GM23338 (cell line): ENCODE measurements at regions not wholly inside any gene's neighbourhood (a gene's known extent, or its start where the extent isn't known, plus 50 kb on each side); places are given as distances from the start of the nearest gene placed in this dataset.

Experiments used
- ATAC-seq: fragments of 200-7000 bp; cut with Tn5 transposase; 3 replicates; pipeline ENCODE4 v1.9.1; 2020
- DNase-seq: peaks from one replicate; pipeline ENCODE4 v3.0.0-alpha.2; 2015; ENCODE audit warnings: low spot score
- H2AFZ ChIP-seq: fragments of 200-600 bp; sonication (generic); 2 replicates; pipeline ENCODE4 v1.8.0; 2016; ENCODE audit warnings: antibody characterized with exemption, mild to moderate bottlenecking, moderate library complexity
- H3F3A ChIP-seq: fragments of 200-600 bp; sonication (generic); replicated peaks from 2 replicates; pipeline ENCODE4 v1.8.0; 2017; ENCODE audit warnings: antibody characterized with exemption, mixed run types, low read depth
- H3K27ac ChIP-seq: fragments of 200-600 bp; sonication (generic); 2 replicates; pipeline ENCODE4 v1.6.1; 2016; ENCODE audit warnings: low read depth
- H3K27me3 ChIP-seq: fragments of 200-600 bp; sonication (generic); 2 replicates; pipeline ENCODE4 v1.8.0; 2016; ENCODE audit warnings: mild to moderate bottlenecking, mixed run types, moderate library complexity; ENCODE audit not compliant: insufficient read depth
- H3K36me3 ChIP-seq: fragments of 200-600 bp; sonication (generic); 2 replicates; pipeline ENCODE4 v1.8.0; 2016; ENCODE audit warnings: mild to moderate bottlenecking; ENCODE audit not compliant: insufficient read depth
- H3K4me1 ChIP-seq: fragments of 200-600 bp; sonication (generic); 2 replicates; pipeline ENCODE4 v1.8.0; 2016; ENCODE audit warnings: mild to moderate bottlenecking, moderate library complexity; ENCODE audit not compliant: insufficient read depth
- H3K4me2 ChIP-seq: fragments of 200-600 bp; sonication (generic); 2 replicates; pipeline ENCODE4 v1.7.1; 2017; ENCODE audit warnings: mixed run types
- H3K4me3 ChIP-seq: fragments of 200-600 bp; sonication (generic); 2 replicates; pipeline ENCODE4 v1.6.1; 2016; ENCODE audit warnings: mixed run types
- H3K79me2 ChIP-seq: fragments of 200-600 bp; sonication (generic); replicated peaks from 2 replicates; pipeline ENCODE4 v1.8.0; 2017; ENCODE audit warnings: mild to moderate bottlenecking; ENCODE audit not compliant: insufficient read depth
- H3K9me2 ChIP-seq: fragments of 200-600 bp; sonication (generic); 2 replicates; pipeline ENCODE4 v1.8.0; 2017; ENCODE audit not compliant: insufficient read depth
- H4K20me1 ChIP-seq: fragments of 200-600 bp; sonication (generic); replicated peaks from 2 replicates; pipeline ENCODE4 v1.8.0; 2017; ENCODE audit warnings: mild to moderate bottlenecking; ENCODE audit not compliant: insufficient read depth
- H3K27ac Mint-ChIP-seq: 2 replicates; pipeline ENCODE4 v1.8.0; 2020; ENCODE audit warnings: inconsistent platforms, mild to moderate bottlenecking, moderate library complexity, mixed read lengths
- H3K27me3 Mint-ChIP-seq: 3 replicates; pipeline ENCODE4 v1.8.0; 2022; ENCODE audit warnings: low read depth, mild to moderate bottlenecking, moderate library complexity, mixed read lengths, inconsistent platforms; ENCODE audit not compliant: insufficient read depth, poor library complexity
- H3K36me3 Mint-ChIP-seq: 3 replicates; pipeline ENCODE4 v1.8.0; 2021; ENCODE audit warnings: low read depth, mild to moderate bottlenecking, inconsistent platforms, moderate library complexity, mixed read lengths
- H3K4me1 Mint-ChIP-seq: 3 replicates; pipeline ENCODE4 v1.8.0; 2020; ENCODE audit warnings: mild to moderate bottlenecking, inconsistent platforms, mixed read lengths
- H3K4me3 Mint-ChIP-seq: 3 replicates; pipeline ENCODE4 v1.8.0; 2021; ENCODE audit warnings: moderate library complexity, mild to moderate bottlenecking, inconsistent platforms, mixed read lengths
- H3K9me3 Mint-ChIP-seq: 3 replicates; pipeline ENCODE4 v1.8.0; 2020; ENCODE audit warnings: moderate library complexity, mild to moderate bottlenecking, inconsistent platforms, mixed read lengths
- EZH2 ChIP-seq: fragments of 200-600 bp; sonication (generic); IDR thresholded peaks from one replicate; pipeline ENCODE4 v1.8.0; 2017; ENCODE audit warnings: antibody characterized with exemption, mild to moderate bottlenecking, low read depth; ENCODE audit not compliant: unreplicated experiment
- JUNB ChIP-seq: IDR thresholded peaks from one replicate; pipeline ENCODE4 v1.6.1; 2016; ENCODE audit warnings: antibody characterized with exemption; ENCODE audit not compliant: unreplicated experiment
- ZNF331 ChIP-seq: fragments of 250-450 bp; sonication (Bioruptor Pico); IDR thresholded peaks from 2 replicates; pipeline ENCODE4 v1.5.0; 2020; ENCODE audit warnings: low read depth, mild to moderate bottlenecking, moderate library complexity
- TF ChIP-seq, protein P1 (sequence below): fragments of 250-450 bp; sonication (Bioruptor Pico); IDR thresholded peaks from 2 replicates; pipeline ENCODE4 v1.5.0; 2020; ENCODE audit warnings: mild to moderate bottlenecking, moderate library complexity
- TF ChIP-seq, protein P2 (sequence below), 2 experiments: fragments of 200-600 bp in 1 of 2; sonication (generic) in 1 of 2; conservative IDR thresholded peaks; 2 replicates each; pipeline versions ENCODE4 v1.5.1 to v1.6.1; 2016 to 2017; ENCODE audit warnings: antibody characterized with exemption in 2 of 2, low read depth in 2 of 2, mild to moderate bottlenecking in 2 of 2, moderate library complexity in 1 of 2

DNA sequence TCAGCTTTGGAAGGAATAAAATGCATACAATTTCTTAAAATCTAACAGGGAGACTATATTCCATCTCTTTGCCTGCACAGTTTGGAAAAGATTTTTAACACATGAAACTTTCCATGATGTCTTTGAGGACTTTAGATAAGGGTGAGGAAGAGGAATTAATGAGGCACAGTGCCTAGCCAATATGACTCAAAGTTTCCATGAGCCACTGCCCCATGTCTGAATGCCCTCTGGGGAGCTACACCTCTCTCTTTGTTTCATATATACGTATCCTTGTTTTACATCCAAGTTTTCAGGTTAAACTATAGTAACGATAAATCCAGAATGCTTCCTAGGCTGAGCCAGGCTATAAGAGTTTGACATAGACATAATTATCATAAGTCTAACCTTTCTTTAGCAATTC lies 349.3 kb upstream of the TLE4 start:
- Histone ChIP-seq H2AFZ (no peak overlapping the region), H3K79me2 (no peaks in the 10 kb centered on the region), H3K27me3 (no peaks in the 10 kb centered on the region), H4K20me1 (no peaks in the 10 kb centered on the region), H3K4me1 (no peaks in the 10 kb centered on the region), H3K4me2 (no peak overlapping the region), H3F3A (no peaks in the 10 kb centered on the region), H3K4me3 (no peak overlapping the region), H3K27ac (no peak overlapping the region), H3K36me3 (no peaks in the 10 kb centered on the region), H3K9me2 (peaks cover 3% of the 10 kb centered on the region)
- Mint-ChIP-seq H3K27ac (no peak overlapping the region), H3K4me1 (no peaks in the 10 kb centered on the region), H3K4me3 (no peak overlapping the region), H3K36me3 (no peaks in the 10 kb centered on the region), H3K27me3 (no peaks in the 10 kb centered on the region), H3K9me3 (peaks cover 6% of the 10 kb centered on the region; the same call in 2 of the 3 replicates)
- no peak for TF ChIP-seq EZH2
- no peak for DNase-seq
- ATAC-seq: no peak

DNA sequence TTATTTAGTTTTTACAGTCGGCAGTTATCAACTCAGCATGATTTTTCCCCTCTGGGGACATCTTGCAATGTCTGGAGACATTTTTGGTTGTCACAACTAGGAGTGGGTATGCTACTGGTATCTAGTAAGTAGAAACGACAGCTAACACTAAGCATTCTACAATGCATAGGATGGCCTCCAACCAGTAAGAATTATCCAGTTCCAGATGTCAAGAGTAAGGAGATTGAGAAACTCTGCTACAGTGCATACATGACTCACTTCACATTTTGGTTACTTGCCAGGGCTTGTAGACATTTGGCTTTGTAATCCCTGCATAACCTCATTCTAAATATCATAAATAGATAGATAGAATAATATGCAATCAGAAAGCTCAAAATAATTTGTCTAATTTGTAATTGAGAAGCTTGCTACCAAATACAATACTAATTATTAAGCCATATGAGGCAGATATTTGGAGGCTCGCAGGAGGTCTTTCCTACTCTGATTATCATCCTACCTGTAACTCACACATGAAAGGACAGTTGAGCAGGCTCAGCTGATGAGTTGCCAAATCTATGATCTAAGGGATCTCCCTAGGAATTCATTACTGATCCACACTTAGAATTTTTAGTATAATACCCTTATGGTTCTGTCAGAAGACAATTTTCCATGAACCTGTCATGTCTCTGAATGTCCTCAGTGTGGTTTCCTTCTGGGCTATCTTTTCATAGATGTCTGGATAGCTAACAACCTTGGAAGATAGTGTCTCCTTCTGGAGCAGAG lies 346.9 kb upstream of the TLE4 start:
- no peak overlapping the region for H3K27ac ChIP-seq
- H3K4me1 Mint-ChIP-seq: no peaks in the 10 kb centered on the region
- no peaks in the 10 kb centered on the region for H3K27me3 Mint-ChIP-seq
- no peak overlapping the region for H3K4me3 Mint-ChIP-seq
- no peaks in the 10 kb centered on the region for H3K79me2 ChIP-seq
- no peaks in the 10 kb centered on the region; the same call in 2 of the 3 replicates for H3K36me3 Mint-ChIP-seq
- no peak for DNase-seq
- H2AFZ ChIP-seq: no peak overlapping the region
- no peaks in the 10 kb centered on the region for H3K36me3 ChIP-seq
- no peaks in the 10 kb centered on the region for H3K27me3 ChIP-seq
- no peak overlapping the region for H3K4me2 ChIP-seq
- no peaks in the 10 kb centered on the region for H3K4me1 ChIP-seq
- peaks cover 3% of the 10 kb centered on the region for H3K9me2 ChIP-seq
- TF ChIP-seq, protein P1, sequence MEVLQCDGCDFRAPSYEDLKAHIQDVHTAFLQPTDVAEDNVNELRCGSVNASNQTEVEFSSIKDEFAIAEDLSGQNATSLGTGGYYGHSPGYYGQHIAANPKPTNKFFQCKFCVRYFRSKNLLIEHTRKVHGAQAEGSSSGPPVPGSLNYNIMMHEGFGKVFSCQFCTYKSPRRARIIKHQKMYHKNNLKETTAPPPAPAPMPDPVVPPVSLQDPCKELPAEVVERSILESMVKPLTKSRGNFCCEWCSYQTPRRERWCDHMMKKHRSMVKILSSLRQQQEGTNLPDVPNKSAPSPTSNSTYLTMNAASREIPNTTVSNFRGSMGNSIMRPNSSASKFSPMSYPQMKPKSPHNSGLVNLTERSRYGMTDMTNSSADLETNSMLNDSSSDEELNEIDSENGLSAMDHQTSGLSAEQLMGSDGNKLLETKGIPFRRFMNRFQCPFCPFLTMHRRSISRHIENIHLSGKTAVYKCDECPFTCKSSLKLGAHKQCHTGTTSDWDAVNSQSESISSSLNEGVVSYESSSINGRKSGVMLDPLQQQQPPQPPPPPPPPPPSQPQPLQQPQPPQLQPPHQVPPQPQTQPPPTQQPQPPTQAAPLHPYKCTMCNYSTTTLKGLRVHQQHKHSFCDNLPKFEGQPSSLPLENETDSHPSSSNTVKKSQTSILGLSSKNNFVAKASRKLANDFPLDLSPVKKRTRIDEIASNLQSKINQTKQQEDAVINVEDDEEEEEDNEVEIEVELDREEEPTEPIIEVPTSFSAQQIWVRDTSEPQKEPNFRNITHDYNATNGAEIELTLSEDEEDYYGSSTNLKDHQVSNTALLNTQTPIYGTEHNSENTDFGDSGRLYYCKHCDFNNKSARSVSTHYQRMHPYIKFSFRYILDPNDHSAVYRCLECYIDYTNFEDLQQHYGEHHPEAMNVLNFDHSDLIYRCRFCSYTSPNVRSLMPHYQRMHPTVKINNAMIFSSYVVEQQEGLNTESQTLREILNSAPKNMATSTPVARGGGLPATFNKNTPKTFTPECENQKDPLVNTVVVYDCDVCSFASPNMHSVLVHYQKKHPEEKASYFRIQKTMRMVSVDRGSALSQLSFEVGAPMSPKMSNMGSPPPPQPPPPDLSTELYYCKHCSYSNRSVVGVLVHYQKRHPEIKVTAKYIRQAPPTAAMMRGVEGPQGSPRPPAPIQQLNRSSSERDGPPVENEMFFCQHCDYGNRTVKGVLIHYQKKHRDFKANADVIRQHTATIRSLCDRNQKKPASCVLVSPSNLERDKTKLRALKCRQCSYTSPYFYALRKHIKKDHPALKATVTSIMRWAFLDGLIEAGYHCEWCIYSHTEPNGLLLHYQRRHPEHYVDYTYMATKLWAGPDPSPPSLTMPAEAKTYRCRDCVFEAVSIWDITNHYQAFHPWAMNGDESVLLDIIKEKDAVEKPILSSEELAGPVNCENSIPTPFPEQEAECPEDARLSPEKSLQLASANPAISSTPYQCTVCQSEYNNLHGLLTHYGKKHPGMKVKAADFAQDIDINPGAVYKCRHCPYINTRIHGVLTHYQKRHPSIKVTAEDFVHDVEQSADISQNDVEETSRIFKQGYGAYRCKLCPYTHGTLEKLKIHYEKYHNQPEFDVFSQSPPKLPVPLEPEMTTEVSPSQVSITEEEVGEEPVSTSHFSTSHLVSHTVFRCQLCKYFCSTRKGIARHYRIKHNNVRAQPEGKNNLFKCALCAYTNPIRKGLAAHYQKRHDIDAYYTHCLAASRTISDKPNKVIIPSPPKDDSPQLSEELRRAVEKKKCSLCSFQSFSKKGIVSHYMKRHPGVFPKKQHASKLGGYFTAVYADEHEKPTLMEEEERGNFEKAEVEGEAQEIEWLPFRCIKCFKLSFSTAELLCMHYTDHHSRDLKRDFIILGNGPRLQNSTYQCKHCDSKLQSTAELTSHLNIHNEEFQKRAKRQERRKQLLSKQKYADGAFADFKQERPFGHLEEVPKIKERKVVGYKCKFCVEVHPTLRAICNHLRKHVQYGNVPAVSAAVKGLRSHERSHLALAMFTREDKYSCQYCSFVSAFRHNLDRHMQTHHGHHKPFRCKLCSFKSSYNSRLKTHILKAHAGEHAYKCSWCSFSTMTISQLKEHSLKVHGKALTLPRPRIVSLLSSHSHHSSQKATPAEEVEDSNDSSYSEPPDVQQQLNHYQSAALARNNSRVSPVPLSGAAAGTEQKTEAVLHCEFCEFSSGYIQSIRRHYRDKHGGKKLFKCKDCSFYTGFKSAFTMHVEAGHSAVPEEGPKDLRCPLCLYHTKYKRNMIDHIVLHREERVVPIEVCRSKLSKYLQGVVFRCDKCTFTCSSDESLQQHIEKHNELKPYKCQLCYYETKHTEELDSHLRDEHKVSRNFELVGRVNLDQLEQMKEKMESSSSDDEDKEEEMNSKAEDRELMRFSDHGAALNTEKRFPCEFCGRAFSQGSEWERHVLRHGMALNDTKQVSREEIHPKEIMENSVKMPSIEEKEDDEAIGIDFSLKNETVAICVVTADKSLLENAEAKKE (CRISPR knock-in tag): no peak
- TF ChIP-seq ZNF331 (CRISPR knock-in tag): no peak
- no peak for TF ChIP-seq JUNB
- TF ChIP-seq, protein P2, sequence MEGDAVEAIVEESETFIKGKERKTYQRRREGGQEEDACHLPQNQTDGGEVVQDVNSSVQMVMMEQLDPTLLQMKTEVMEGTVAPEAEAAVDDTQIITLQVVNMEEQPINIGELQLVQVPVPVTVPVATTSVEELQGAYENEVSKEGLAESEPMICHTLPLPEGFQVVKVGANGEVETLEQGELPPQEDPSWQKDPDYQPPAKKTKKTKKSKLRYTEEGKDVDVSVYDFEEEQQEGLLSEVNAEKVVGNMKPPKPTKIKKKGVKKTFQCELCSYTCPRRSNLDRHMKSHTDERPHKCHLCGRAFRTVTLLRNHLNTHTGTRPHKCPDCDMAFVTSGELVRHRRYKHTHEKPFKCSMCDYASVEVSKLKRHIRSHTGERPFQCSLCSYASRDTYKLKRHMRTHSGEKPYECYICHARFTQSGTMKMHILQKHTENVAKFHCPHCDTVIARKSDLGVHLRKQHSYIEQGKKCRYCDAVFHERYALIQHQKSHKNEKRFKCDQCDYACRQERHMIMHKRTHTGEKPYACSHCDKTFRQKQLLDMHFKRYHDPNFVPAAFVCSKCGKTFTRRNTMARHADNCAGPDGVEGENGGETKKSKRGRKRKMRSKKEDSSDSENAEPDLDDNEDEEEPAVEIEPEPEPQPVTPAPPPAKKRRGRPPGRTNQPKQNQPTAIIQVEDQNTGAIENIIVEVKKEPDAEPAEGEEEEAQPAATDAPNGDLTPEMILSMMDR (conservative IDR thresholded peaks at IDR 0.05; ENCODE audit: low read depth in 2 of 2): no peak
- H3F3A ChIP-seq: no peaks in the 10 kb centered on the region
- H3K9me3 Mint-ChIP-seq: peaks cover 6% of the 10 kb centered on the region; the same call in 2 of the 3 replicates
- ATAC-seq: no peak
- H4K20me1 ChIP-seq: no peaks in the 10 kb centered on the region
- H3K27ac Mint-ChIP-seq: no peak overlapping the region
- H3K4me3 ChIP-seq: no peak overlapping the region
